ENCODE measurements at regions not wholly inside any gene's neighbourhood (a gene's known extent, or its start where the extent isn't known, plus 50 kb on each side); places are given as distances from the start of the nearest gene placed in this dataset.

DNA sequence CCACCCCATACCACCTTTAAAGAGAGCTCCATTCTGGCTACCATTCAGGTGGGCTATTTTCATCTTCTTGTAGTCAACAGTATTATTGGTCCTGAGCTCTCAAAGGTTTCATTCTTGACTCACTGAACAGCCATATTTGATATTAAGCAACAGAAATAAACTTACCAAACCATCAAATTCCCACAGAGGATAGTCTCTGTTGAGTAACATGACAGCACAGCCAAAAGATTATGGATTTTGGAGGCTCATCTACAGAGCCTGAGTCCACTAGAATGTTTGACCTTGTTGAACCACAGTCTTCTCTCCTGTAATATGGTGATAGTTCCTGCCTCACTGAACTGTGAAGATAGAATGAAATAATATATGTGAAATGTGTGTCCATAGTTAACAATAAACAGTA is 276.3 kb upstream of the LDB2 start:
- no peak for DNase-seq (ENCODE audit: low read depth in 2 of 2)

DNA sequence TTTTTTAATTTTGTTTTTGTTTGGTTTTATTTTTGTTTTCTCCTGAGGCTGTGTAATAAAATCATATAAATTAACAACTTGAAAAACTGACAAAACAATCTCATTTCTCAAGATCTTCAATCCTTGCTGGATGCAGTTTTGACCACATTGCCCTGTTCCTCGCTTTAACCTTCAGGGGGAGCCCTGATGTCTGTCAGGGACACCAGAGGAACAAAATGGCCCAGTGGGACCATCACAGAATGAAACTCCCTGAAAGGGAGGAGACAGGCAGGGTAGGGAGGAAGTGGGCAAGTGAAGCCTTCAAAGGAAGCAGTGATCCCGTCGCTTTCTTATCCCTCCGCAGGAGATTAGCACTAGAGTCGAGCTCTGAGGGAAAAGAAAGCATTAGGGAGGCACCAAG is 274.9 kb upstream of the LDB2 start:
- DNase-seq (ENCODE audit: low read depth in 2 of 2) = no peak

DNA sequence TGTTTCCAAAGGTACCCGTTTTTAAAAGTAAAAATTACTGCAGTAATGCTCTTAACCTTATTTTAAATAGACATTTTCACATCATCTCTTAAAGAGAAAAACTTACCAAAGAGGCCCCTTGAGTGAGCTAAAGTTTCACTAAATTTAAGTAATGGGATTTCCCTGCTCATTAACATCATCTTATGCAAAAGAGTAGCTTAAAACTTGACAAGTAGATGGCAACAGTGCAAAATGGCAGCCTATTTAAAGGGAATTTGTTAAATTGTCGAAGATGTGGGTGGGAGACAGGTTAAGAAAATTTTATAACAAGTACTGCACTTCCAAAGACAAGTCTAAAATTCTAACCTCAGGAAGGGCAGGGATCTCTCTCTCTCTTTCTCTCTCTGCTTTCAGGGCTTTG is 271.7 kb upstream of the LDB2 start:
- no peak for DNase-seq (ENCODE audit: low read depth in 2 of 2)

DNA sequence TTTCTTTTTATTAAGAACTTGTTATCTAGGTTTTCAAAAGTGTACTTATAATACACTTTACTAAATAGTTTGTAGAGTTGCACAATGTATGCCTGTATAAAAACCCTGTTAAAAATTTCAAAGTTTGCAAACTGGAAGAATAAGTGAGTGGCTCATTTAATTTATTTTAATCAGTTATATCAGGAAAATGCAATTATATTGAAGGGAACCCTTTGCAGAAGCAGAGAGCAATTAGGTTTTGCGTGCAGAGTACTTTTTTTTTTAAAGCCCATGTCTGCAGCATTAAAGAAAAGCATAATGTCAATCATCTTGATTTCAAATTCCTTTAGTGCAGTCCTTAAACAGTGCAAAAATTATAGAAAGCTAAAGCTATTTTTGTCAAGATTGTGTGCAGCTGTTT is 271.3 kb upstream of the LDB2 start:
- DNase-seq (ENCODE audit: low read depth in 2 of 2) = no peak

DNA sequence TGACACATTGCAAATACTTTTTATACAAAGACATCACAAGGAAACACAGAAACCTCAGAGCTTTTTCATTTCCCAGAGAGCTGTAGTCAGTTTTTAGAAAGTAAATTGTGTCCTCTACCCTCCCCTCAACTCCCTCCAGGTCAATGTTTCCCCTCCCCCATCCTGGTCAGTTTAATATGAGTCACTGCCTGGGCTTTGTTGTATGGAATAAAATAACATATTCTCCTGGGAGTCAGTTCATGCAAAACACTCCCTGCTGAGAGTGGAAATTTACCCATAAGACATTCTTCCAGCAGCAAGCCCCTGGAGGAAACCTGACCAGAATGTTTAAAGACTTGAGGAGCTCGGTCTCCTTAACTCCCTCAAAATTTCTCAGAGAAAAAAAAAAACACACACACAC is 270.1 kb upstream of the LDB2 start:
- peak in 1 of 2 experiments; percentile 48 for DNase-seq (ENCODE audit: low read depth in 2 of 2)

DNA sequence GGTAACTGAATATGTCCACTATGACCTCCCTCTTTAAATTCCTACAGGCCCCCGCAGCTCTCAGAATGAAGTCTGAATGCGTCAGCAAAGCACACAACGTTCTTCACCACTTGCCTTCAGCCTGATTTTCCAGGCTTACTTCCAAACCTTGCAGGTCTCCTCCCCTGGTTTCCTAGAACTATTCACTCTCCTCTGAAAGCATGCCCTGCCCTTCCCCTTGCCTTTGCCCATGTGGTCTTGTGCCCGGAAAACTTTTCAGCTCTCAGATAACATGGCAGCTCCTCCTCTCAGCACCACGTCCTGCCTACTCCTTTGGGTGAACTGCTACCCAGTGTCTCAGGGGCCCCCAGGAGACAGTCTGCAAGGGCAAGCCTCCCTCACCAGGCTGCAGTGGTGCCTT is 268.5 kb upstream of the LDB2 start:
- DNase-seq (ENCODE audit: low read depth in 2 of 2) = no peak

DNA sequence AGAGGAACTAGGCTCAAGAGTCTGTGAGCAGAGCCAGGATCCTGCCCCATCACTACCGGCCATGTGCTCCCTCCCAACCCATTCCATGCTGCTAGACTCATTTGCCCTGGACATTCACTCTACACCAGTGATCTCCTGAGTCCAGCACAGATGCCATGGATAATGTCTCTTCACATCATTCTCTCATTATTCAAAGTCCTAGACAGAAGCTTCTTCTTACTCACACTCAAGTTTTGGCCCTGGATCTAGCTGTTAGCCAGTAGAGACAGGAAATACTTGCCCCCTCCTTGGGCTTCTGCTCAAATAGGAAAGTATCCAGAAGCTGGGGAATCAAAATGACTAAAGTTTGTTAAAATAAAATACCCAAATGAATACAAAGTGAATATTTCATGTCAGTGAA is 266.8 kb upstream of the LDB2 start:
- no peak for DNase-seq (ENCODE audit: low read depth in 2 of 2)

DNA sequence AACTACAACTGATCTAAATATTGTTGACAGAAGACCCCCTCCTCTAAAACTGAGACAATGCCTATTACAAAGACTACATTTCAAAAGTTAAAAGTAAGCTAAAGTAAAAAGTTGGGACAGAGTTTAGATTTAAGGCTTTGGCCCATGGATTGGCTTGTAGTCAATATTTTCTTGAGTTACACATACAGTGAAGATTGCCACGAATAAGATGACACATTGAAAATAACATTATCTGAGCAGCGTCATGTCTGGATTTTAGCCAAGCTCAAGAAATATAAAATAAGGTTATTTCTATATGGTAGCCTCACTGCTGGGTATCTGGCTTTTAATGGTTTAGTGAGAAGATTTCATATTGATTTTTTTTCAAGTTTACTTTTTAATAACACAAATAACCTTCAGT is 266.2 kb upstream of the LDB2 start:
- DNase-seq (ENCODE audit: low read depth in 2 of 2) = no peak

DNA sequence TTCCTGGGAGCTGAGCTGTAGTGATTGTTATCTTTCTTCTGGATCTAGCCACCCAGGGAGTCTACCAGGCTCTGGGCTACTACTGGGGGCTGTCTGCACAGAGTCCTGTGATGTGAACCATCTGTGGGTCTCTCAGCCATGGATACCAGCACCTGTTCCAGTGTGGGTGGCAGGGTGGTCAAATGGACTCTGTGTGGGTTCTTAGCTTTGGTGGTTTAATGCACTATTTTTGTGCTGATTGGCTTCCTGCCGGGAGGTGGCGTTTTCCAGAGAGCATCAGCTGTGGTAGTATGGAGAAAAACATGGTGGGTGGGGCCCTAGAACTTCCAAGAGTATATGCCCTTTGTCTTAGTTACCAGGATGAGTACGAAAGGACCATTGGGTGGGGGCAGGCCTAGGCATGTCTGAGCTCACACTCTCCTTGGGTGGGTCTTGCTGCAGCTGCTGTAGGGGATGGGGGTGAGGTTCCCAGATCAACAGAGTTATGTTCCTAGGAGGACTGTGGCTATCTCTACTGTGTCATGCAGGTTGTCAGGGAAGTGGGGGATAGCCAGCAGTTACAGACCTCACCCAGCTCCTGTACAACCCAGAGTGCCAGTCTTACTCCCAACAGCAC is 264.8 kb upstream of the LDB2 start:
- no peak for DNase-seq (ENCODE audit: low read depth in 2 of 2)

DNA sequence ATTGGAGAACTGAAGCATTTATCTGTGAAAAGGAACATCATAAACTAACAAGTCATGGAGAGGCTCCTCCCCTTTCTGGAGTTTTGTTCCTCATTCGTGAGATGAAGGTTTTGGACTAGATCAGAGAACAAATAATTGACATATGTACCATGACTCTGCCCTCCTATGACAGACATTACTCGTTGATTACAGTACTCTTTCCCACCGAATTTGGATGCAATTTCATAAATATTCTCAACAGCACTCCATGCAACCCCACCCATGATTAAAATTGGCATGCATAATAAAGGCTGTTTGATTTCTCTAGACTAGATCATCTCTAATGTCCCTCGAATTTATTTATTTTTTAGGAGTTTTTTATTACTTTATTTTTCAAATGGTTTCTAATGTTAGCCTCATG is 258.9 kb upstream of the LDB2 start:
- DNase-seq (ENCODE audit: low read depth in 2 of 2) = no peak

DNA sequence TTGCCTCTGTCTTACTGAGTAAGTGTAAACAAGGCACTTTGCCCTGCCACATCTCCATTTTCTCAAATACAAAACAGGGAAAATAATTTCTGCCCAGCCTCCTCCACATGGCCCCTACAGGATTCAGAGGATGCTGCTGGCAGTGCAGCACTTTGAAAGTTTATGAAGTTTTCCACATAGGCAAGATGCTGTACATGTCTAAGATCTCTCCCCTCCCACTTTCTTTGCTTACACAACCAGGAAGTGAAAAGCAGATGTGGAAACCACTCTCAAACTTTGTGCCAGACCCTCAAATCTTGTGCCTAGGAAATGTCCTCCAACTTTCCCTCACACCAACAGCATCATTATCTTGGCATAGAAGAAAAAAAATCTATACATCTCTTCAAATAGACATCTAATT is 257.0 kb upstream of the LDB2 start:
- DNase-seq (ENCODE audit: low read depth in 2 of 2) = no peak

DNA sequence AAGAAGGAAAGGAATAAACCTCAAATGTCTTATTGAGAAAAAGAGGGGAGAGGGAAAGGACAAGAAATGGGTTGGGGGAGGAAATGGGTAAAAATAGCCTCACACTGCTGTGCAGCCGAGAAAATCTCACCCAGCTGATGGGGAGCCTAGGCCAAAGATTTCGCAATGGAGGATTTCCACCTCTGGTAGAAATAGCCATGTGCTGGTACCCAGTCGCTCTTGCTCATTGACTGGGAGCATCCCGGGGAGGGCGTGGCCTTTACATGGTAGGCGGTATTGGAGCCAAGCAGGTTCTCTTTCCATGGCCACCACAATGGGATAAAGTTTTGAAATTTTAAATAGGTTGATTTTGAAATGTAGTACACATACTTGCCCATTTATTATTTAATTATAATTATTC is 255.1 kb upstream of the LDB2 start:
- no peak for DNase-seq (ENCODE audit: low read depth in 2 of 2)

DNA sequence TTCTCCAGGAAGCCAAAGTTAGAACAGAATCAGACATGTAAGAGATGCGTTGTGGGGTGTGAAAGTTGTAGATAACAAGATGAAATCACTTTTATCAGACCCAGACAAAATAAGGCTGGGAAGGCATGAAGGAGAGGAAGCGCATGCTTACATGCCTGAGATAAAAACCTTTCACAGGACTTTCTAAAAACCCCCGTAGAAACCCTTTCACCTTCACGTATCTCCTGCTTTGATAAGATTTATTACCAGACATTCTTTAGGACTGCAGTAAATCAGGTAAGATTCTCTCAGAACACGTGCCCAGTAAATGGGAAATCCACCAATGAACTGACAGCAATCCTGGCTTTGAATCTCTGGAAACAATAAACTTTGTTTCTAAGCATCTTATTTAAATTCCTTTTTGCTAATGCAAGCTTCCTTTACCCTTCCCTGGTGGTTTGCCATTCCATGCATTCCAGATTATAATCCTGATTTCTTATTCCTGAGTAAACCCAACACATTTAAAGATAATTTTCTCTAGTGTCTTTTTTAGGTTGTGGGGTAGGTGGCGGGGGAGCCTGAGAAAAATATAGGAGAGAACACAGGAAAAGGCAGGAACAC is 254.6 kb upstream of the LDB2 start:
- no peak for DNase-seq (ENCODE audit: low read depth in 2 of 2)

DNA sequence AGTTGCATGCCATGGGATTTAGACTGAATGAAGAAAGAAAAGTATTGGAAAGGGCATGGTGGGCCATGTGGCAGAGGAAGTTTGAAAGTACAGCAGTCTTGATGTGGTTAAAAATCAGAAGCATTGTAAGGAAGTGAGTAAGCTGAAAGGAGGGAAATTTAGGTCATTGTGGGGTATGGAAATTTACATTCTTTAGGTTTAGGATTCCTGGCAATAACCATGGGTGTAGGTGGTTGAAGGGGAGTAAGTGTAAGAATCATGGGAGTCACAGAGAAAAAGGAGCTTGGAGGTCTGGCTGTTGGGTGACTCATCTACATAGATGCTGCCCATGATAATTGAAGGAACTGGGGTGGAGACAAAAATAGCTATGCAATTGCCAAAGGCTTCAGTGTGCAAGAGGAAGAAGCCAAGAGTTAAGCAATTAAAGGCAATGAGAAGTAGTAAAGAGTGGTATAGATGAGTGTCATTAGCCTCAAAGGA is 243.8 kb upstream of the LDB2 start:
- peak; percentile 98 to 99 for DNase-seq (ENCODE audit: low read depth in 2 of 2)

DNA sequence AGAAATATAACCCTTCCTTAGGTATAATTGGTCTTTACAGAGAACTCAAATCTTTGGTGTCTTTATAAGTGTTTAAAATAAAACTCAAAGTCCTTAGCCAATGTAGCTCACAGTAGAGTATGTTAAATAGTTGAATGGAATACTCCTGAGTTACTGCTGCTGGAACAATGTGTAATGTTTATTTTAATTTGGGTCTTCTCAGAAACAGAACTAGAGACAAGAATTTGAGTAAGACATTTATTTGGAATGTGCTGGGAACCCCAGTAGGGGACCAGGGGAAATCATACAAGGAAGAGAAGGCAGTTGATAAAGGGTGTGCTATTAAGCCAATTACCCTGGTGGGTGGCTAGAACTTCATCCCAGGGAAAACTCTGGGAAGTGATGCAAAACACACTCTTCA is 240.4 kb upstream of the LDB2 start:
- no peak for DNase-seq (ENCODE audit: low read depth in 2 of 2)

DNA sequence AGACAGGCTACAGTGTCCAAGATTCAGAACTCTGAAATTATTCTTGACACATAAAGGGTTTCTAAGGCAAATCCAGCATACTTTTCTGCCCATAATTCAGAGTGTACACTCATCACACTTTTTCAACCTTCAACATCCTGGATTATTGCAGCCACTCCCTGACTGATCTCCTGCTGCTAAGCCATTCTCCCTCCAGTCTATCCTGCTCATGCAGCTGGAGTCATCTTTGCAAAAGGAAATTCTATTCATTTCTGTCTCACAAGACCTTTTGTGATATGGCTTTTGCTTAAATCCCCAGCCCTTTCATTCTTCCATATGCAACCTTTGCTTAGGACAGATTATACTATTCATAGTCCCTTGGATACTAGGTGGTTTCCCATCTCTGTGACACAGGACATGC is 236.1 kb upstream of the LDB2 start:
- no peak for DNase-seq (ENCODE audit: low read depth in 2 of 2)

DNA sequence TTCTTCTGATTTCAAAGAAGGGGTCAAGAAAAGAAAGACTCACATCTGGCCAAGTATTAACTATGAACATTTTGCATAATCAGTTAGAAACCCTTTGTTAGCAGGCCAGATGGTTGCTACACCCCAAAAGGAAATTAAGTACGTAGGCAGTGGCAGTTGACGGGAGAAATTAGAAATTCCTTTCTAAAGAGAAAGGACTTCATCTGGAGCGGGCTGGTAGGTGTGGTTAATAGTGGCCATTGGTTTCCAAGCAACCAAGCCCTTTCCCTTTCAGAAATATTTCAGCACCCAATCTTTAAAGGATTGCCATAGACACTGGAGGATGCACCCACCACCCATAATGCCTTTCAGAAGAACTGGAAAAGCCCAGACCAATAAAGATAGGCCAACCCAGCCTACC is 235.7 kb upstream of the LDB2 start:
- DNase-seq (ENCODE audit: low read depth in 2 of 2) = no peak

DNA sequence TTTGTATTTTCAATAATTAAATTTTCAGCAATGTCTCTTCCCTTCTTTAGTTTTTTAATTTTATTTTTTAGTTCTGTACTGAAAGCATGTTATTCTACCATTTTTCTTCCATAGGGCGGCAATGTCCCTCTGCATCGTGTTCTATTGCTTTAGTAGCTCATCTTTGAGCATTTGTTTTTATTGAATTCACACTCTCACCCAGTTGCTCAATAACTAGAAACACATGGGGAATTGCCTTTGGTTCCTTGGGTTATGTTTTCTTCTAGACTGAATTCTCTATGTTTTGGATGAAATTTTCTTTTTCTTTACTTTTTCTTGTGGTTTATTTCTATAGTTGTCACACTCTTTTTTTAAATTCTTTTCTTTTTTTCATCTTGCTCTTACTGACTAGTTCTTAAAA is 233.8 kb upstream of the LDB2 start:
- no peak for DNase-seq (ENCODE audit: low read depth in 2 of 2)

DNA sequence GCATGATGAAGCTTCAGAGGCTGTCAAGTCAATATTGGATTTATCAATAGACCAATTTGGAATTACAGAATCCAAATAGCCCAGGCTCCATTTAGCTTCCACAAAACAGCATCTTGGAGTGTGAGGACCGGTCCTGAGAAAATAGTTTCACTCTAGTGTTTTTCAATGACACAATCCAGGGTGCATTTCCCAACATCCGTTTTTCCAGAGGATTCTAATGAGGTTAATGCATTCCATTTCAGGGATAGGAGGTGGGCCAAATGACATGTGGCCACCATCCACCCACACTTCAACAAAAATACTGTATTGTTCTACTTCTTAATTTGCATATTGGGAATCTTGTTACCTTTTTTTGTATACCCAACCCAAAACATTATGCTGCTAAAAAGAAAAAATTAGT is 229.8 kb upstream of the LDB2 start:
- DNase-seq (ENCODE audit: low read depth in 2 of 2) = peak; percentile 33 to 49

DNA sequence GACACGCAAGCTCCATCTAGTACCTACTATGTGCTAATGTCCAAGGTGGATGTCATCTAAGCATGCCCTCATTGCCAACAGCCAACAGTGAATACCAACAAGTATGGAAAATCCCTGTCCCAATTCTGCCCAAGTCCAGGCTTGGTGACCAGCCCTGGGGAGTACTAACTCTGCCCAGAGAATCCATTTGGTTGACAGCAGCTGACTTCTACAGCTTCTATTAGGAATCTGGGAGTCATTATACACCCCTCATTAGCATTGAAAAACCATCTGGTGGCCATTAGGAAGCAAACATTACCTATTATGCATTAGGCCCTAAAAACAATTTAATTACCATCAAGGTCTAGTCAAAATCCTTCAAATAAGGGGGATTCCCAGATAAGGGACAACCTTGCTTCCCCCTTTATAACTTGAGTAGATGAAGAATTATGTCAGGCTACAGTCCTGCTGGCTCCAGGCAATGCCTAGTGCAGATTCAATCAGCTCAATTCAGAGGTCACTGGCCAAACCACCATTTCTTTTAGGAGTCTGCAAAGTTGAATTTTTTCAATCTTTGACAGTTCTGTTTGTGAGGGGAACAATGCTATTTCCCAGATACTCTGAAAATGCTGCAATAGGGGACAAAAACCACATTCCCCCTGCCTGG is 228.0 kb upstream of the LDB2 start:
- no peak for DNase-seq (ENCODE audit: low read depth in 2 of 2)

DNA sequence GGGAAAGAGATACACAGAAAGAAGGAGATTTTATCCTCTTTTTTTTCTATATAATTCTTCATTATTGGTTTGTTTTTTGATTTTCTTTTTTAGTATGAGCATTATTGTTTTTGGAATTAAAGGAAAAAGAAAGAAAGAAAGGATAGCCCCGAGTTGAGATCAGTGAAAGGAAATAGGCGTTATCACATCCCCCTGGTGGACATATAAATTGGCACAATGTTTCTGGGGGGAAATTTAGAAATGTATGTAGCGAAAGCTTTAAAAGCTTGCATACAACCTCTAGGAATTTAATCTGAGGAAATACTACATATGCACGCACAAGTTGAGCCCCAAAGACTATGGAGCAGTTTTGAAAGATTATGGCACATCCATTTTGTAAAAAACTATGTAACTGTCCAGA is 226.3 kb upstream of the LDB2 start:
- no peak for DNase-seq (ENCODE audit: low read depth in 2 of 2)

DNA sequence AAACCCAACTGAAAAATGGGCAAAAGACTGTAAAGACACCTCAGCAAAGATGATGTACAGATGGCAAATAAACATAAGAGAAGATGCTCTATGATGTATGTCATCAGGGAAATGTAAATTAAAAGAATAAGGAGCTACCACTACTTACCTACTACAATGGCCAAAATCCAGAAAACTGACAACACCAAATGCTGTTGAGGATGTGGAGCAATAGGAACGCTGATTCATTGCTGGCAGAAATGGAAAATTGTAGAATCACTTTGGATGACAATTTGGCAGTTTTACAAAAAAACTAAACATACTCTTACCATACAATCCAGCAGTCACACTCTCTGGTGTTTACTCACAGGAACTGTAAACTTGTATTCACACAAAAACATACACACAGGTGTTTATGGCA is 222.3 kb upstream of the LDB2 start:
- no peak for DNase-seq (ENCODE audit: low read depth in 2 of 2)

DNA sequence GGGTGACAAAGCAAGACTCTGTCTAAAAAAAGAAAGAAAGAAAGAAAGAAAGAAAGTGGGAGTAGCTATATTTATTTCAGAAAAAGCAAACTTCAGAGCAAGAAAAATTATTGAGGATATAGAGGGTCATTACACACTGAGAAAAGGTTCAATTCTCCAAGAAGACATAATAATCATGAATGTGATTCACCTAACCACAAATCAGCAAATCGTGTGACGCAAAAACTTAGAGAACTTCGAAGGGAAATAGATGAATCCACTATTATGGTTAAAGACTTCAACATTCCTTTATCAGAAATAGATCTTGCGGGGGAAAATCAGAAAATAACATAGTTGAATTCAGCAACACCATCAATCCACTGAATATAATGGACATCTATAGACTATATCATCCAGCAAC is 219.3 kb upstream of the LDB2 start:
- no peak for DNase-seq (ENCODE audit: low read depth in 2 of 2)

DNA sequence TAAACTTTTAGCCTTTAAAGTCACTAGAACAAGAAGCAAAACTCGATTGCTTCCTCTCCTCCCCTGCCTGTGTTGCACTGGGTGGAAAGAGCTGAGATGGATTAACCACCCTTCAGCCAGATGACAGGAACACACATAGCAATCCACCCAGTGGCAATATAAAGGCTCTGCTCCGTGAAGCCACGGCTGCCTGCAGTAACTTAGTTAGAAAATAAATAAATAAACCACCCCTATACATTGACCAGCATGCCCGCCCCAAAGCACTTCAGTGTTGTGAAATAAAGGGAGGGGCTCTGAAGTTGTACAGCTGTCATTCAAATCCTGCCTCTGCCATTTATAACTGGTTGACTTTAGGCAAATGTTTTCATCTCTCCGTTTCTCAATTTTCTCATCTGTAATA is 217.1 kb upstream of the LDB2 start:
- no peak for DNase-seq (ENCODE audit: low read depth in 2 of 2)
